GM23338 (cell line): ENCODE measurements at regions not wholly inside any gene's neighbourhood (a gene's known extent, or its start where the extent isn't known, plus 50 kb on each side); places are given as distances from the start of the nearest gene placed in this dataset.

ENCODE experiments used
- ATAC-seq: fragments of 200-7000 bp; cut with Tn5 transposase; 3 replicates; pipeline ENCODE4 v1.9.1; 2020
- DNase-seq: peaks from one replicate; pipeline ENCODE4 v3.0.0-alpha.2; 2015; ENCODE audit warnings: low spot score
- H2AFZ ChIP-seq: fragments of 200-600 bp; sonication (generic); 2 replicates; pipeline ENCODE4 v1.8.0; 2016; ENCODE audit warnings: antibody characterized with exemption, mild to moderate bottlenecking, moderate library complexity
- H3F3A ChIP-seq: fragments of 200-600 bp; sonication (generic); replicated peaks from 2 replicates; pipeline ENCODE4 v1.8.0; 2017; ENCODE audit warnings: antibody characterized with exemption, mixed run types, low read depth
- H3K27ac ChIP-seq: fragments of 200-600 bp; sonication (generic); 2 replicates; pipeline ENCODE4 v1.6.1; 2016; ENCODE audit warnings: low read depth
- H3K27me3 ChIP-seq: fragments of 200-600 bp; sonication (generic); 2 replicates; pipeline ENCODE4 v1.8.0; 2016; ENCODE audit warnings: mild to moderate bottlenecking, mixed run types, moderate library complexity; ENCODE audit not compliant: insufficient read depth
- H3K36me3 ChIP-seq: fragments of 200-600 bp; sonication (generic); 2 replicates; pipeline ENCODE4 v1.8.0; 2016; ENCODE audit warnings: mild to moderate bottlenecking; ENCODE audit not compliant: insufficient read depth
- H3K4me1 ChIP-seq: fragments of 200-600 bp; sonication (generic); 2 replicates; pipeline ENCODE4 v1.8.0; 2016; ENCODE audit warnings: mild to moderate bottlenecking, moderate library complexity; ENCODE audit not compliant: insufficient read depth
- H3K4me2 ChIP-seq: fragments of 200-600 bp; sonication (generic); 2 replicates; pipeline ENCODE4 v1.7.1; 2017; ENCODE audit warnings: mixed run types
- H3K4me3 ChIP-seq: fragments of 200-600 bp; sonication (generic); 2 replicates; pipeline ENCODE4 v1.6.1; 2016; ENCODE audit warnings: mixed run types
- H3K79me2 ChIP-seq: fragments of 200-600 bp; sonication (generic); replicated peaks from 2 replicates; pipeline ENCODE4 v1.8.0; 2017; ENCODE audit warnings: mild to moderate bottlenecking; ENCODE audit not compliant: insufficient read depth
- H3K9me2 ChIP-seq: fragments of 200-600 bp; sonication (generic); 2 replicates; pipeline ENCODE4 v1.8.0; 2017; ENCODE audit not compliant: insufficient read depth
- H4K20me1 ChIP-seq: fragments of 200-600 bp; sonication (generic); replicated peaks from 2 replicates; pipeline ENCODE4 v1.8.0; 2017; ENCODE audit warnings: mild to moderate bottlenecking; ENCODE audit not compliant: insufficient read depth
- H3K27ac Mint-ChIP-seq: 2 replicates; pipeline ENCODE4 v1.8.0; 2020; ENCODE audit warnings: inconsistent platforms, mild to moderate bottlenecking, moderate library complexity, mixed read lengths
- H3K27me3 Mint-ChIP-seq: 3 replicates; pipeline ENCODE4 v1.8.0; 2022; ENCODE audit warnings: low read depth, mild to moderate bottlenecking, moderate library complexity, mixed read lengths, inconsistent platforms; ENCODE audit not compliant: insufficient read depth, poor library complexity
- H3K36me3 Mint-ChIP-seq: 3 replicates; pipeline ENCODE4 v1.8.0; 2021; ENCODE audit warnings: low read depth, mild to moderate bottlenecking, inconsistent platforms, moderate library complexity, mixed read lengths
- H3K4me1 Mint-ChIP-seq: 3 replicates; pipeline ENCODE4 v1.8.0; 2020; ENCODE audit warnings: mild to moderate bottlenecking, inconsistent platforms, mixed read lengths
- H3K4me3 Mint-ChIP-seq: 3 replicates; pipeline ENCODE4 v1.8.0; 2021; ENCODE audit warnings: moderate library complexity, mild to moderate bottlenecking, inconsistent platforms, mixed read lengths
- H3K9me3 Mint-ChIP-seq: 3 replicates; pipeline ENCODE4 v1.8.0; 2020; ENCODE audit warnings: moderate library complexity, mild to moderate bottlenecking, inconsistent platforms, mixed read lengths
- CREB1 ChIP-seq: fragments of 250-450 bp; sonication (Bioruptor Pico); IDR thresholded peaks from 2 replicates; pipeline ENCODE4 v1.5.0; 2020; ENCODE audit warnings: low read depth, mild to moderate bottlenecking, moderate library complexity
- CTCF ChIP-seq, 2 experiments: fragments of 200-600 bp in 1 of 2; sonication (generic) in 1 of 2; conservative IDR thresholded peaks; 2 replicates each; pipeline versions ENCODE4 v1.5.1 to v1.6.1; 2016 to 2017; ENCODE audit warnings: antibody characterized with exemption in 2 of 2, low read depth in 2 of 2, mild to moderate bottlenecking in 2 of 2, moderate library complexity in 1 of 2
- EZH2 ChIP-seq: fragments of 200-600 bp; sonication (generic); IDR thresholded peaks from one replicate; pipeline ENCODE4 v1.8.0; 2017; ENCODE audit warnings: antibody characterized with exemption, mild to moderate bottlenecking, low read depth; ENCODE audit not compliant: unreplicated experiment
- EZH2phosphoT487 ChIP-seq: fragments of 200-600 bp; sonication (generic); IDR thresholded peaks from one replicate; pipeline ENCODE4 v1.8.1; 2018; ENCODE audit warnings: antibody characterized with exemption; ENCODE audit not compliant: unreplicated experiment
- JUNB ChIP-seq: IDR thresholded peaks from one replicate; pipeline ENCODE4 v1.6.1; 2016; ENCODE audit warnings: antibody characterized with exemption; ENCODE audit not compliant: unreplicated experiment
- NANOG ChIP-seq: IDR thresholded peaks from 2 replicates; pipeline ENCODE4 v1.6.1; 2016; ENCODE audit warnings: antibody characterized with exemption, borderline replicate concordance
- POLR2AphosphoS5 ChIP-seq: IDR thresholded peaks from 2 replicates; pipeline ENCODE4 v1.6.1; 2016; ENCODE audit warnings: antibody characterized with exemption, low read depth
- STAT1 ChIP-seq: IDR thresholded peaks from one replicate; pipeline ENCODE4 v1.6.1; 2016; ENCODE audit warnings: antibody characterized with exemption; ENCODE audit not compliant: unreplicated experiment
- ZNF114 ChIP-seq: fragments of 250-450 bp; sonication (Bioruptor Pico); IDR thresholded peaks from 2 replicates; pipeline ENCODE4 v1.5.0; 2020; ENCODE audit warnings: mild to moderate bottlenecking, moderate library complexity
- ZNF331 ChIP-seq: fragments of 250-450 bp; sonication (Bioruptor Pico); IDR thresholded peaks from 2 replicates; pipeline ENCODE4 v1.5.0; 2020; ENCODE audit warnings: low read depth, mild to moderate bottlenecking, moderate library complexity
- ZNF462 ChIP-seq: fragments of 250-450 bp; sonication (Bioruptor Pico); IDR thresholded peaks from 2 replicates; pipeline ENCODE4 v1.5.0; 2020; ENCODE audit warnings: mild to moderate bottlenecking, moderate library complexity
- TF ChIP-seq, protein P1 (sequence below): IDR thresholded peaks from one replicate; pipeline ENCODE4 v1.6.1; 2018; ENCODE audit warnings: antibody characterized with exemption; ENCODE audit not compliant: unreplicated experiment
- TF ChIP-seq, protein P2 (sequence below): IDR thresholded peaks from 2 replicates; pipeline ENCODE4 v1.6.1; 2016; ENCODE audit warnings: antibody characterized with exemption

GRCh38 chr7:81473236-81473635, 296.6 kb downstream of the HGF start:
- no peaks in the 10 kb centered on the region for H4K20me1 ChIP-seq
- H3K4me2 ChIP-seq: no peak overlapping the region
- no peak overlapping the region for H2AFZ ChIP-seq
- no peak overlapping the region for H3K4me3 Mint-ChIP-seq
- H3K9me2 ChIP-seq: no peaks in the 10 kb centered on the region
- H3K27ac ChIP-seq: no peak overlapping the region
- peaks cover 4% of the 10 kb centered on the region; the same call in 2 of the 3 replicates for H3K4me1 Mint-ChIP-seq
- peaks cover 2% of the 10 kb centered on the region for H3K27me3 Mint-ChIP-seq
- no peaks in the 10 kb centered on the region for H3K36me3 ChIP-seq
- no peaks in the 10 kb centered on the region for H3K79me2 ChIP-seq
- DNase-seq (no peak), ATAC-seq (no peak)
- H3K36me3 Mint-ChIP-seq: no peaks in the 10 kb centered on the region
- no peak overlapping the region for H3K4me3 ChIP-seq
- TF ChIP-seq NANOG (no peak), STAT1 (no peak), ZNF462 (CRISPR knock-in tag) (no peak), ZNF331 (CRISPR knock-in tag) (no peak), POLR2AphosphoS5 (no peak), CTCF (conservative IDR thresholded peaks at IDR 0.05; ENCODE audit: low read depth in 2 of 2) (no peak), ZNF114 (no peak), EZH2 (no peak), CREB1 (CRISPR knock-in tag) (no peak), JUNB (no peak), EZH2phosphoT487 (no peak)
- TF ChIP-seq, protein P1, sequence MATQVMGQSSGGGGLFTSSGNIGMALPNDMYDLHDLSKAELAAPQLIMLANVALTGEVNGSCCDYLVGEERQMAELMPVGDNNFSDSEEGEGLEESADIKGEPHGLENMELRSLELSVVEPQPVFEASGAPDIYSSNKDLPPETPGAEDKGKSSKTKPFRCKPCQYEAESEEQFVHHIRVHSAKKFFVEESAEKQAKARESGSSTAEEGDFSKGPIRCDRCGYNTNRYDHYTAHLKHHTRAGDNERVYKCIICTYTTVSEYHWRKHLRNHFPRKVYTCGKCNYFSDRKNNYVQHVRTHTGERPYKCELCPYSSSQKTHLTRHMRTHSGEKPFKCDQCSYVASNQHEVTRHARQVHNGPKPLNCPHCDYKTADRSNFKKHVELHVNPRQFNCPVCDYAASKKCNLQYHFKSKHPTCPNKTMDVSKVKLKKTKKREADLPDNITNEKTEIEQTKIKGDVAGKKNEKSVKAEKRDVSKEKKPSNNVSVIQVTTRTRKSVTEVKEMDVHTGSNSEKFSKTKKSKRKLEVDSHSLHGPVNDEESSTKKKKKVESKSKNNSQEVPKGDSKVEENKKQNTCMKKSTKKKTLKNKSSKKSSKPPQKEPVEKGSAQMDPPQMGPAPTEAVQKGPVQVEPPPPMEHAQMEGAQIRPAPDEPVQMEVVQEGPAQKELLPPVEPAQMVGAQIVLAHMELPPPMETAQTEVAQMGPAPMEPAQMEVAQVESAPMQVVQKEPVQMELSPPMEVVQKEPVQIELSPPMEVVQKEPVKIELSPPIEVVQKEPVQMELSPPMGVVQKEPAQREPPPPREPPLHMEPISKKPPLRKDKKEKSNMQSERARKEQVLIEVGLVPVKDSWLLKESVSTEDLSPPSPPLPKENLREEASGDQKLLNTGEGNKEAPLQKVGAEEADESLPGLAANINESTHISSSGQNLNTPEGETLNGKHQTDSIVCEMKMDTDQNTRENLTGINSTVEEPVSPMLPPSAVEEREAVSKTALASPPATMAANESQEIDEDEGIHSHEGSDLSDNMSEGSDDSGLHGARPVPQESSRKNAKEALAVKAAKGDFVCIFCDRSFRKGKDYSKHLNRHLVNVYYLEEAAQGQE: no peak
- TF ChIP-seq, protein P2, sequence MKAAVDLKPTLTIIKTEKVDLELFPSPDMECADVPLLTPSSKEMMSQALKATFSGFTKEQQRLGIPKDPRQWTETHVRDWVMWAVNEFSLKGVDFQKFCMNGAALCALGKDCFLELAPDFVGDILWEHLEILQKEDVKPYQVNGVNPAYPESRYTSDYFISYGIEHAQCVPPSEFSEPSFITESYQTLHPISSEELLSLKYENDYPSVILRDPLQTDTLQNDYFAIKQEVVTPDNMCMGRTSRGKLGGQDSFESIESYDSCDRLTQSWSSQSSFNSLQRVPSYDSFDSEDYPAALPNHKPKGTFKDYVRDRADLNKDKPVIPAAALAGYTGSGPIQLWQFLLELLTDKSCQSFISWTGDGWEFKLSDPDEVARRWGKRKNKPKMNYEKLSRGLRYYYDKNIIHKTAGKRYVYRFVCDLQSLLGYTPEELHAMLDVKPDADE: no peak
- H3K9me3 Mint-ChIP-seq: no peaks in the 10 kb centered on the region
- no peak overlapping the region for H3K27ac Mint-ChIP-seq
- no peaks in the 10 kb centered on the region for H3K27me3 ChIP-seq
- H3K4me1 ChIP-seq: no peaks in the 10 kb centered on the region
- H3F3A ChIP-seq: no peaks in the 10 kb centered on the region
